Tibial nerve (tissue), 4 donors: ENCODE measurements at regions not wholly inside any gene's neighbourhood (a gene's known extent, or its start where the extent isn't known, plus 50 kb on each side); places are given as distances from the start of the nearest gene placed in this dataset.

ENCODE experiments used
- DNase-seq, 2 donors: peaks; one replicate each; pipeline ENCODE4 v3.0.0-alpha.2; 2019; ENCODE audit warnings: low spot score in 2 of 2
- H3K27ac ChIP-seq, 4 donors: fragments of 200-600 bp; sonication (generic) in 3 of 4; one replicate each; pipeline ENCODE4 v1.5.1; 2017 to 2019; ENCODE audit warnings: mild to moderate bottlenecking in 1 of 4
- H3K27me3 ChIP-seq, 2 donors: fragments of 200-600 bp; sonication (generic) in 1 of 2; one replicate each; pipeline versions ENCODE4 v1.5.1 to v1.6.0; 2017 to 2019
- H3K36me3 ChIP-seq, 3 donors: fragments of 200-600 bp; sonication (generic); one replicate each; pipeline ENCODE4 v1.5.1; 2018 to 2019
- H3K4me1 ChIP-seq, 4 donors: fragments of 200-600 bp; sonication (generic) in 3 of 4; one replicate each; pipeline ENCODE4 v1.5.1; 2017 to 2019
- H3K4me3 ChIP-seq, 4 donors: fragments of 200-600 bp; sonication (generic) in 3 of 4; one replicate each; pipeline ENCODE4 v1.5.1; 2017 to 2019; ENCODE audit warnings: mild to moderate bottlenecking in 1 of 4, moderate library complexity in 1 of 4
- H3K9me3 ChIP-seq, 4 donors: fragments of 200-600 bp; sonication (generic) in 3 of 4; one replicate each; pipeline ENCODE4 v1.5.1; 2017 to 2019
- EP300 ChIP-seq, 2 donors: sonication (generic); formaldehyde crosslinking; IDR thresholded peaks; one replicate each; pipeline ENCODE4 v1.6.1; 2017; ENCODE audit warnings: antibody characterized with exemption in 2 of 2, mild to moderate bottlenecking in 1 of 2
- POLR2A ChIP-seq, 2 donors: fragments of 450-650 bp; IDR thresholded peaks; one replicate each; pipeline ENCODE4 v1.6.1; 2017; ENCODE audit warnings: antibody characterized with exemption in 2 of 2, mild to moderate bottlenecking in 2 of 2, moderate library complexity in 2 of 2
- WGBS, 2 donors: methylation state at CpG; one replicate each; pipeline ENCODE4 v1.1.5; 2018; 5-methylcytosine and 5-hydroxymethylcytosine counted together
- TF ChIP-seq, protein P1 (sequence below), 5 experiments: fragments of 200-600 bp in 3 of 5; fragments of 450-650 bp in 2 of 5; sonication (generic) in 3 of 5; IDR thresholded peaks; one replicate each; pipeline ENCODE4 v1.5.1; 2016 to 2019; ENCODE audit warnings: antibody characterized with exemption in 5 of 5, mild to moderate bottlenecking in 3 of 5, moderate library complexity in 2 of 5

DNA sequence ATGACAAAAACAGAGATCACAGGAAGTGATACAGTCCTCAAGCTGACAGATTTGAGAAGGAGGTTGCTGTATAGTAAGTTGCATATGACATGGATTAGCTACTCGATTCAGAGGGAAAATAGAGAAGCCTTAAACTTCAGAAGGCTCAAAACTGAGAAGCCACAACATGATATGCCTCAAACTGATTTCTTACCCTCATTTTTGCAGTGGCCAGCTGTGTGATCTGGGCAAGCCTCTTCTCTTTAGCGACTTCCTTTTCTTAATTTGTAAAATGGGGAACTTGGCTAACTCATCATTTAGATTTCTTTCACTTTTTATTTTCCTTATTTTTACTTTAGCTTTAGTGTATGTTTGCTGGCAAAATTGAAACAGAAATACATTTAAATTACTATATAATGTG is 421.1 kb downstream of the KIF4B start:
- no peak overlapping the region for H3K27ac ChIP-seq
- no peaks in the 10 kb centered on the region for H3K4me1 ChIP-seq
- no peaks in the 10 kb centered on the region for H3K27me3 ChIP-seq
- no peak for TF ChIP-seq POLR2A (IDR thresholded peaks at IDR 0.05)
- TF ChIP-seq, protein P1, sequence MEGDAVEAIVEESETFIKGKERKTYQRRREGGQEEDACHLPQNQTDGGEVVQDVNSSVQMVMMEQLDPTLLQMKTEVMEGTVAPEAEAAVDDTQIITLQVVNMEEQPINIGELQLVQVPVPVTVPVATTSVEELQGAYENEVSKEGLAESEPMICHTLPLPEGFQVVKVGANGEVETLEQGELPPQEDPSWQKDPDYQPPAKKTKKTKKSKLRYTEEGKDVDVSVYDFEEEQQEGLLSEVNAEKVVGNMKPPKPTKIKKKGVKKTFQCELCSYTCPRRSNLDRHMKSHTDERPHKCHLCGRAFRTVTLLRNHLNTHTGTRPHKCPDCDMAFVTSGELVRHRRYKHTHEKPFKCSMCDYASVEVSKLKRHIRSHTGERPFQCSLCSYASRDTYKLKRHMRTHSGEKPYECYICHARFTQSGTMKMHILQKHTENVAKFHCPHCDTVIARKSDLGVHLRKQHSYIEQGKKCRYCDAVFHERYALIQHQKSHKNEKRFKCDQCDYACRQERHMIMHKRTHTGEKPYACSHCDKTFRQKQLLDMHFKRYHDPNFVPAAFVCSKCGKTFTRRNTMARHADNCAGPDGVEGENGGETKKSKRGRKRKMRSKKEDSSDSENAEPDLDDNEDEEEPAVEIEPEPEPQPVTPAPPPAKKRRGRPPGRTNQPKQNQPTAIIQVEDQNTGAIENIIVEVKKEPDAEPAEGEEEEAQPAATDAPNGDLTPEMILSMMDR (IDR thresholded peaks at IDR 0.05), result no peak
- no peak for TF ChIP-seq EP300 (IDR thresholded peaks at IDR 0.05)
- DNase-seq, result no peak
- no peak overlapping the region for H3K4me3 ChIP-seq
- no peaks in the 10 kb centered on the region for H3K9me3 ChIP-seq
- 62 to 63% methylated on average over 2 of the region's 2 CpGs for WGBS, 2 donors
- H3K36me3 ChIP-seq, result no peaks in the 10 kb centered on the region

DNA sequence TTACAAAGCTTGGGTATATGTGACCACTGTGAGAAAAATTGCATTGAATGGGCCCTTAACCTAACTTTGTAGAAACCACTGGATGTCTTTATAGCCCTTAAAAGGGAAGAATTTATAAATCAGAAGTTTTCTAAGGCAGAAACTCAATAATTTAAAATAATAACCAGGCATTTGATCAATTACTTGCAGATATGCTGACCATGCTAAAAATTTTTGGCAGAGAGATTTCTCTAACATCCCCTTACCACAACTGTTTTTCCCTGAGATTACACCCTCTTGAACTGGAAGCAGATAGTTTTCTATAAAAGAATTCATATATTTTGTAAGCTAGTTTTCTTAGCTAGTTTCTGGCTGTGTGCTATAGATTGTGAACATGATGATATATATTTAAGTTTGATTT is 428.3 kb downstream of the KIF4B start:
- TF ChIP-seq, protein P1 (IDR thresholded peaks at IDR 0.05), result no peak
- TF ChIP-seq POLR2A (IDR thresholded peaks at IDR 0.05), result no peak
- TF ChIP-seq EP300 (IDR thresholded peaks at IDR 0.05), result no peak
- DNase-seq, result no peak
- no peaks in the 10 kb centered on the region for H3K27me3 ChIP-seq
- no peak overlapping the region for H3K4me3 ChIP-seq
- H3K4me1 ChIP-seq, result no peaks in the 10 kb centered on the region
- H3K36me3 ChIP-seq, result no peaks in the 10 kb centered on the region
- no peaks in the 10 kb centered on the region for H3K9me3 ChIP-seq
- no peak overlapping the region for H3K27ac ChIP-seq

DNA sequence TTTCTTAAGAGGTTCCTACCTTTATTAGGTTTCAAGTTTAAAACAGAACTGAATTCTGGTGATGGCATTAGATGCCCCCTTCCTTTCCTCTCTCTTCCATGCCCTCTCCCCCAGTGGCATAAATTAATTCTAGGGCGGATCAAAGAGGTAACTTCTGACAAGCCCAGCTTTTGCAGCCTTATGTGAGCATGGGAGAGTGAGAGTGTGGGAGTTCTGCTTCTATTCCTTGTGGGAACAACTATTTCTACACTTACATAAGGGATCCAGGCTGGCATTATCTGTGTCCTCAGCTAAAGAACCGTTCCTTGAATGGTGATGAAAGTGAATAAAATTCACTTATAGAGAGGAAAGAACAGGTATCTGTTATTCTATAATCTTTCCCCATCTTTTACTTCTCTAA is 437.6 kb downstream of the KIF4B start:
- no peak overlapping the region for H3K4me3 ChIP-seq
- H3K27me3 ChIP-seq, result no peaks in the 10 kb centered on the region
- H3K36me3 ChIP-seq, result no peaks in the 10 kb centered on the region
- H3K4me1 ChIP-seq, result no peaks in the 10 kb centered on the region
- WGBS, 2 donors, result 56 to 74% methylated on average over 2 of the region's 2 CpGs
- no peak for TF ChIP-seq POLR2A (IDR thresholded peaks at IDR 0.05)
- TF ChIP-seq EP300 (IDR thresholded peaks at IDR 0.05), result no peak
- H3K9me3 ChIP-seq, result no peaks in the 10 kb centered on the region
- DNase-seq, result no peak
- H3K27ac ChIP-seq, result no peak overlapping the region

DNA sequence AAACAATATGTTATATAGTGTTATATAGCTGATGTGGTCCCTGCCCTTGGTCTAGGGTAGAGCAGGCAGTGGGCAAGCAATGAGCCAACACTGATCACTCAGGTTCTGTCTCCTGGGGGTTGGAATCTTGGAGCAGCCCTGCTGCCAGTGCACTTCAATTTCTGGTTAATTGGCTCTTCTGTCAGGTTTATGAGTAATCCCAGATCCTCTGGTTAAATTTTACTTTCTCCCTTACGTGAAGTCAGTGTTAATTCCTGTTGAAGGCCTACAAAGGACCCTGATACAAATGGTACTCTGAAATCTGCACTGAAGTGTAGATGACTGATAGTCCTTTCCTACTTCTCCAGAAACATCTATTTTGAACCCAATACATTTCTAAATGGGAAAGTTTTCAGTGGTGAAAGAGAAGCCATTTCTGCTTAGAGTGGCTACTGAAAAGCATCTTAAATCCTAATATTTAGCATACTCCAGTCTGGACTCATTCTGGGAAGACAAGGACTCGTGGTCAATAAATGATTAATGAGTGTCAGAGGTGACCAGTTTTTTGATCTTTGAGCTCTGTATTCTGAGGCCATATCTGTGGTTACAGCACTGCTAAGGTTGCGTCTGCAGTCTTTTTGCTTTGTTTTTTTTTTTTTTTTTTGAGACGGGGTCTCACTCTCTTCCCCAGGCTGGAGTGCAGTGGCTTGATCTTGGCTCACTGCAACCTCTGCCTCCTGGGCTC is 442.4 kb downstream of the KIF4B start:
- H3K27me3 ChIP-seq, result no peaks in the 10 kb centered on the region
- no peaks in the 10 kb centered on the region for H3K36me3 ChIP-seq
- TF ChIP-seq, protein P1 (IDR thresholded peaks at IDR 0.05), result no peak
- TF ChIP-seq EP300 (IDR thresholded peaks at IDR 0.05) (no peak), POLR2A (IDR thresholded peaks at IDR 0.05) (no peak)
- no peak overlapping the region for H3K4me3 ChIP-seq
- H3K9me3 ChIP-seq, result no peaks in the 10 kb centered on the region
- no peaks in the 10 kb centered on the region for H3K4me1 ChIP-seq
- H3K27ac ChIP-seq, result no peak overlapping the region
- WGBS, 2 donors, result 72 to 76% methylated on average over 4 of the region's 4 CpGs
- no peak for DNase-seq

DNA sequence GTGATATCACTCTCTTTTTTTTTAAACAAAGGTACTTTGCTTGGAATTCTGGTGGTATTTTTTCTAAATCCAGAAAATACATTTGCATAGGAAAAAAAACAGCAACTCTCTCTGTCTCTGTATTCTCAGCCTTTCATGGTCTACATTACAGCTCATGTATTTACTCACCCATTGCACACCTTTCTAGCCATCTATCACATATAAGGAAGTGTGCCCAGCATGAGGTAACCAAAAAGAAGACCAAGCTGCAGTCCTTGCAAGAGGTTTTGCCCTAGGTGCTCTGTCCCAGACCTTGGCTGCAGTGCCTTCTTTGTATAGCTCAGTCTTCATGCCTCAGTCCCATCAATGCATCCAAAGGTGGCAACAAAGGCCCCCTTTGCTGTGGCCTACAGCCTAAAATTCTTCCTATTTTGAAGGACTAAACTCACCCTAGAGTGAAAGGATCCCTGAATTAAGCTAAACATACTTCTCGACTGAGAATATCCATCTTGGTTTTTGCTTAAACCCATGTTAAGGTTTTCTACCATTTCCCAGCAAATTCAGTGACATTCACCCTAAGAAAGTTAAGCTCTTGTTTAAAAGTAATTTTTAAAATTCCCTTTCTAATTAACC is 446.4 kb downstream of the KIF4B start:
- 84% methylated on average over 1 of the region's 1 CpG for WGBS, 2 donors
- no peak overlapping the region for H3K27ac ChIP-seq
- no peaks in the 10 kb centered on the region for H3K27me3 ChIP-seq
- DNase-seq, result no peak
- no peaks in the 10 kb centered on the region for H3K36me3 ChIP-seq
- H3K9me3 ChIP-seq, result peaks cover 0 to 8% (median 0%) of the 10 kb centered on the region in 4 donors
- H3K4me3 ChIP-seq, result no peak overlapping the region
- no peaks in the 10 kb centered on the region for H3K4me1 ChIP-seq
- TF ChIP-seq EP300 (IDR thresholded peaks at IDR 0.05) (no peak), POLR2A (IDR thresholded peaks at IDR 0.05) (no peak)
- TF ChIP-seq, protein P1 (IDR thresholded peaks at IDR 0.05), result no peak
